ENCODE measurements at regions not wholly inside any gene's neighbourhood (a gene's known extent, or its start where the extent isn't known, plus 50 kb on each side); places are given as distances from the start of the nearest gene placed in this dataset.
A peak's percentile ranks its signal among the peaks of the same experiment; 100 is the strongest.

DNA sequence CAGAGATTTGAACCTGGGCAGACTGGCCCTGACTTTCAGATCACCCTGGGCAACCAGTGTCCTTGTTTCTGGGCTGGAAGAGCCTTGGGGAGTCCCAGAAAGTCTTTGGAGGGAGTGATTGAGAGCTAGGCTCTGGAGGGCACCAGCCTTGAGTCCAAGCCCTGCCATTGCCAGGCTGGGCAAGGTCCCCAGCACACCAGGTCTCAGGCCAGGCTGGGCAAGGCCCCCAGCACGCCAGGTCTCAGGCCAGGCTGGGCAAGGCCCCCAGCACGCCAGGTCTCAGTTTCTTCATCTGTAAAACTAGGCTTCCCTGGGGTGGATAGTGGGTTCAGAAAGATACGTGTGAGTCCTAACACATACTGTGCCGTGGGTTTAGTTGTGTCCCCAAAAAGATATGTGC, 135.0 kb downstream of the IRF8 start:
- Mint-ChIP-seq H3K36me3 (no peaks in the 10 kb centered on the region), H3K27ac (no peak overlapping the region), H3K27me3 (ENCODE audit: insufficient read depth, low read depth) (peaks cover 12% of the 10 kb centered on the region), H3K4me1 (peaks cover 28% of the 10 kb centered on the region), H3K9me3 (peaks cover 2% of the 10 kb centered on the region), H3K4me3 (peak overlapping the region; percentile 41)
- Histone ChIP-seq H3K27me3 (no peaks in the 10 kb centered on the region), H3K4me1 (peaks cover 27% of the 10 kb centered on the region), H3K9ac (no peak overlapping the region), H3K4me2 (no peak overlapping the region), H3K4me3 (no peak overlapping the region), H3K9me3 (ENCODE audit: low read depth) (no peaks in the 10 kb centered on the region), H4K20me1 (ENCODE audit: low read depth) (no peaks in the 10 kb centered on the region), H3K36me3 (no peaks in the 10 kb centered on the region), H3F3A (ENCODE audit: low read depth) (peaks cover 26% of the 10 kb centered on the region), H2AFZ (replicated peaks) (no peak overlapping the region), H3K79me2 (ENCODE audit: low read depth) (no peaks in the 10 kb centered on the region), H3K27ac (no peak overlapping the region)
- no peak for DNase-seq (ENCODE audit: low spot score)
- TF ChIP-seq, protein P1, sequence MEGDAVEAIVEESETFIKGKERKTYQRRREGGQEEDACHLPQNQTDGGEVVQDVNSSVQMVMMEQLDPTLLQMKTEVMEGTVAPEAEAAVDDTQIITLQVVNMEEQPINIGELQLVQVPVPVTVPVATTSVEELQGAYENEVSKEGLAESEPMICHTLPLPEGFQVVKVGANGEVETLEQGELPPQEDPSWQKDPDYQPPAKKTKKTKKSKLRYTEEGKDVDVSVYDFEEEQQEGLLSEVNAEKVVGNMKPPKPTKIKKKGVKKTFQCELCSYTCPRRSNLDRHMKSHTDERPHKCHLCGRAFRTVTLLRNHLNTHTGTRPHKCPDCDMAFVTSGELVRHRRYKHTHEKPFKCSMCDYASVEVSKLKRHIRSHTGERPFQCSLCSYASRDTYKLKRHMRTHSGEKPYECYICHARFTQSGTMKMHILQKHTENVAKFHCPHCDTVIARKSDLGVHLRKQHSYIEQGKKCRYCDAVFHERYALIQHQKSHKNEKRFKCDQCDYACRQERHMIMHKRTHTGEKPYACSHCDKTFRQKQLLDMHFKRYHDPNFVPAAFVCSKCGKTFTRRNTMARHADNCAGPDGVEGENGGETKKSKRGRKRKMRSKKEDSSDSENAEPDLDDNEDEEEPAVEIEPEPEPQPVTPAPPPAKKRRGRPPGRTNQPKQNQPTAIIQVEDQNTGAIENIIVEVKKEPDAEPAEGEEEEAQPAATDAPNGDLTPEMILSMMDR (IDR thresholded peaks at IDR 0.05), result no peak
- TF ChIP-seq EZH2 (IDR thresholded peaks at IDR 0.05) (no peak), EZH2phosphoT487 (IDR thresholded peaks at IDR 0.05) (no peak)

DNA sequence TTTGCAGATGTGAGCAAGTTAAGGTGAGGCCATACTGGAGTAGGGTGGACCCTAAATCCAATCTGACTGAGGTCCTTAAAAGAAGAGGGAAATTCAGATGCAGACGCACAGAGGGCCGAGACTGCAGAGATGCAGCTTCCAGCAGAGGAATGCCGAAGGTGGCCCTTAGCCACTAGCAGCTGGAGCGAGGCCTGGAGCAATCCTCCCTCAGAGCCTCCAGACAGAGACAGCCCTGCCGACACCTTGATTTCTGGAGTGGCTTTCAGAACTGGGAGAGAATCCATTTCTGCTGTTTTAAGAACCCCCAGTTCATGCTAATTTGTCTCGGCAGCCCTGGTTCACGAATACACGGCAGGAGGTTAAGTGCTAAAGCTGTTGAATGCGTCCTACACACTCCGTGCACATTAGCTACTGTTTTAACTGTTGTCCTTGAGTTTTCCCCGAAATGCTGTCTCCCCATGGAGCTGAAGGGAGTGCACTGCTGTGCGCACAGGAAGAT, 135.5 kb downstream of the IRF8 start:
- Histone ChIP-seq H3K27me3 (no peaks in the 10 kb centered on the region), H3F3A (ENCODE audit: low read depth) (peaks cover 26% of the 10 kb centered on the region), H3K27ac (no peak overlapping the region), H3K9me3 (ENCODE audit: low read depth) (no peaks in the 10 kb centered on the region), H3K36me3 (no peaks in the 10 kb centered on the region), H3K79me2 (ENCODE audit: low read depth) (no peaks in the 10 kb centered on the region), H4K20me1 (ENCODE audit: low read depth) (no peaks in the 10 kb centered on the region), H3K4me3 (no peak overlapping the region), H2AFZ (replicated peaks) (no peak overlapping the region), H3K9ac (no peak overlapping the region), H3K4me1 (peaks cover 25% of the 10 kb centered on the region), H3K4me2 (no peak overlapping the region)
- Mint-ChIP-seq H3K4me3 (peak overlapping the region; percentile 41), H3K27ac (no peak overlapping the region), H3K9me3 (peaks cover 2% of the 10 kb centered on the region), H3K4me1 (peaks cover 28% of the 10 kb centered on the region), H3K36me3 (no peaks in the 10 kb centered on the region), H3K27me3 (ENCODE audit: insufficient read depth, low read depth) (peaks cover 12% of the 10 kb centered on the region)
- no peak for DNase-seq (ENCODE audit: low spot score)
- TF ChIP-seq, protein P1 (IDR thresholded peaks at IDR 0.05), result no peak

DNA sequence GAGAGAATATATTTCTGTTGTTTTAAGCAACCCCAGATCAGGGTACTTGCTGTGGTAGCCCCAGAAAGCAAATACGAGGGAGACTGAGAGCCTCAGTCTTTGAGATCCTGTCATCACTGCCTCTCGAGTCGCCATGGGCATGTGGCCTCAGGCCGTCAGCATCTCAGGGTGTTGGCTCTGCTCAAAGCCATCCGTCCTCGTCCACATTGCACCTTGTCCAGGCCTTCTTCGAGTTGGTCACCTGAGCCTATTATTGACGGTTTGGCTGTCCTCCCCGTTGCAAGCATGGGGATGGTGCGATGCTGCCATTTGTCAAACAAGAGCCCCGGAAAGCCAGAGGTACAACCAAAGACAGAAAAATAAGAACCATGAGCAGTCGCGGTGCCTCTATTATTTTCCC, 136.9 kb downstream of the IRF8 start:
- Histone ChIP-seq H3K27me3 (no peaks in the 10 kb centered on the region), H3K4me3 (no peak overlapping the region), H3K9me3 (ENCODE audit: low read depth) (no peaks in the 10 kb centered on the region), H2AFZ (replicated peaks) (no peak overlapping the region), H3K36me3 (no peaks in the 10 kb centered on the region), H3K27ac (no peak overlapping the region), H4K20me1 (ENCODE audit: low read depth) (no peaks in the 10 kb centered on the region), H3K9ac (no peak overlapping the region), H3K79me2 (ENCODE audit: low read depth) (no peaks in the 10 kb centered on the region), H3K4me2 (no peak overlapping the region), H3F3A (ENCODE audit: low read depth) (peaks cover 26% of the 10 kb centered on the region), H3K4me1 (peaks cover 24% of the 10 kb centered on the region)
- Mint-ChIP-seq H3K27ac (no peak overlapping the region), H3K36me3 (no peaks in the 10 kb centered on the region), H3K27me3 (ENCODE audit: insufficient read depth, low read depth) (peaks cover 13% of the 10 kb centered on the region), H3K4me3 (no peak overlapping the region), H3K9me3 (peaks cover 2% of the 10 kb centered on the region), H3K4me1 (peaks cover 28% of the 10 kb centered on the region)
- TF ChIP-seq, protein P1 (IDR thresholded peaks at IDR 0.05), result no peak
- TF ChIP-seq EZH2 (IDR thresholded peaks at IDR 0.05) (no peak), EZH2phosphoT487 (IDR thresholded peaks at IDR 0.05) (no peak)
- DNase-seq (ENCODE audit: low spot score), result no peak

Measured in neural progenitor cell (in vitro differentiated cells).